Dermis blood vessel endothelial cell (primary cell): ENCODE measurements at regions not wholly inside any gene's neighbourhood (a gene's known extent, or its start where the extent isn't known, plus 50 kb on each side); places are given as distances from the start of the nearest gene placed in this dataset.

ENCODE experiments used
- DNase-seq: peaks from one replicate; pipeline ENCODE4 v3.0.0; 2010

- no peak for DNase-seq
These were observed 223.7 kb upstream of the HABP2 start for GRCh38 chr10:113329121-113329596.

GRCh38 chr10:113331961-113332360, 220.9 kb upstream of the HABP2 start:
- no peak for DNase-seq

GRCh38 chr10:113333313-113333712, 219.5 kb upstream of the HABP2 start:
- no peak for DNase-seq

GRCh38 chr10:113335592-113335991, 217.3 kb upstream of the HABP2 start:
- DNase-seq, result peak; percentile 54

- no peak for DNase-seq
These were observed 216.2 kb upstream of the HABP2 start for GRCh38 chr10:113336549-113337130.

- no peak for DNase-seq
These were observed 215.7 kb upstream of the HABP2 start for GRCh38 chr10:113337142-113337541.

- no peak for DNase-seq
These were observed 213.7 kb upstream of the HABP2 start for GRCh38 chr10:113339121-113339520.

GRCh38 chr10:113340282-113340681, 212.6 kb upstream of the HABP2 start:
- no peak for DNase-seq

GRCh38 chr10:113341138-113341537, 211.7 kb upstream of the HABP2 start:
- DNase-seq, result no peak

DNA sequence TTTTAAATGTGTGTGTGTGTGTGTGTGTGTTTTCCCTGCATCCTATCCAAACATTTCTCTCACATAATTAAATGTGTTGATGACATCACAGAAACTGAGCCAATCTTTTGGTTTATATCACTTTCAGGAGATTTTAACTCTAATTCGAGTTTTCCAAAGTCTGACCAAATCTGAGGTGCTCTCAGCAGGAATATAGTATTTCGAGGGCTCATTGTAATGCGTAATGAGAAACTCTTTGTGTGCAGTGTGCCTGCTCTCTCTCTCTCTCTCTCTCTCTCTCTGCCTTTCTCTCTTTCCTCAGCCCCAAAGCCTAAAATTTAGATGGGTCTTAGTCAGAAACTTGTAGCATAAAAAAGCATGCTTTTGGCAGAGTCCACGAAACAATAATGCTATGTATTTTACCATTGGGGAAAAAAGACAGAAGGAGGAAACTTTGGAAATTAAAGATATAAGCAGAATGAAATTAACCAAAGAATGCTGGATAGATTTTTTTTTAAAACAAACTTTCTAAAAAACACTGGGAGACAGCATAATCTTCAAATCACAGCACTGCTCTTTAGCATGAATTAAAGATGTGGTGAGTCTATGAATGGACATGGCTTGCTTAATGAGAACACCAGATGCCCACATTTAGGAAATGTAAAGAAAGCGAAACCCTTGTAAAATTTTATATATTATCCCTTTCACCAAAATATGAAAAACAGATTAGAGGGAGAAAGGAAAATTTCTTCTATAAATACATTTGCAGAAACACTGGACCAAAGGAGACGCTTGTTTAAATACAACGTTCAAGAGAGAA, 206.8 kb upstream of the HABP2 start:
- DNase-seq, result no peak

GRCh38 chr10:113347508-113347907, 205.3 kb upstream of the HABP2 start:
- DNase-seq, result no peak

DNA sequence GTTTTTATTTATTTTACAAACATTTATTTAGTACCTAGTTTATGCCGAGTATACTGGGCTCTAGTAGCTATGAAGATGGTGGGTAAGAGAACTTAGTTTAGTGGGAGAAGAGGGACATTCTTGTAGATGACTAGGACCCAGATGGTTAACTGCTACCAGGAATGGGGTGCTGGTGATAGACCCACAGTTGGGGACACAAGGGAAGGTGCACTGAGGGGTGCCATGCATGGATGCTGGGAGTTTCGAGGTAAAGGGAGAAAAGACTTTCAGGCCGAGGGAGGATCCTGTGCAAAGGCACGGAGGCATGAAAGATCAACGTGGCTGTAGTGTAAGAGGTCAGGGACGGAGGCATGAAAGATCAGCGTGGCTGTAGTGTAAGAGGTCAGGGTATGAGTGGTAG, 204.2 kb upstream of the HABP2 start:
- no peak for DNase-seq

GRCh38 chr10:113350311-113351040, 202.4 kb upstream of the HABP2 start:
- DNase-seq, result no peak

DNA sequence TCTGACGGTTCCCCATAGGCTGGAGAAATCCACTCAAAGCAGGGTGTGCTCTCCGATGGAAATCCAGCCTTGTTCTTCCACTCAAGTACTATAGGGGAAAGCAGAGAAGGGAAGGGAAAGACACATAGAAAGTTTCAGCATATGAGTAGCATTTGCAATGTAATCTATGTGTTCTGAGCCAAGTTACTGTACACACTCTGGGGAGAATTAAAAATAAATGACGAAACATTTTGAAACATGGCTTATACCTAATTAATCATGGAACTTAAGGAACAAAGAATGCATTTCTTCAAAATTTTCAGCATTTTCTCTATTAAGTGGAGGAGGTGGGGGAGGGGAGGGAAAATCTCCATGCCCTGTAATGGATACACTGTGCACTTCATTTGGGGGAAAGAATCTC, 198.1 kb upstream of the HABP2 start:
- DNase-seq, result no peak

DNA sequence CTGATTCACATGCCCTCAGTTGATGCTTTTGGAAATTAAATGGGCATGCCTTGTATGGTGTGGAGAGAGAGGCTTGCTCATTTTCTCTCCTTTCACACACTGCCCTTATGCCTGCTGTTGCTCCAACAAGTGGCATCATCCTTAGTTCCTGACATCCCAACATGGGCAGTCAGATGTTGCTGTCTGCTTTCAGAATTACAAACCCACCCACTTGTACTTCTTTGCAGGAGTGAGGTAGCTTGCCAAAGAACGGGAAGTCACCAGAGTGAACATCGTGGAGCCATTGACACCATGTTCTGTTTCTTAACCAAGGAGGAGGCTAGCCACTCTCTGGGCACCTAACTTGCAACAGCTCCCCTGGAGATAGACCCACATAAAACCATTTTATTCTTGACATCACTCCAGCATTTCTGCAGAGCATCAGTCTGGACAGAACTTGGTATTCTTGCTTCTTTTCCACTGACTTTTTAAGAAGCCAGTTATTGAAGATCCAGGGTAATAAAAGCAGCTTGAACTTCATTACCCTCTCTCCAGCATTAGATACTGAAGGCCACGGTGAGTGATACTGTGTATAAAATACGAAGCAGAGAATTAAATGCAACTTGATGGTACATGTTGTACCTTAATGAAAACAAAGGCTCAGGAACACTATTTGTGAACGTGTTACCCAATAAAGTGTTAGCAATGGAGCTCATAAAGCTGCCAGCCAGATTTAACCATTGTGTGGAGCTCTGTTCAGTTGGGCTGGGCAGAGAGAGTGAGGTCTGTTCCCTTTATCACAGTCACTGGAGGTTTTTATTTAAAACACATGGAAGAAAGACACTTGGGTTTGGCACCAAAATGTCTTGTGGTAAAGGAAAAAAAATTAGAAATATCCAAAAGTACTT, 195.8 kb upstream of the HABP2 start:
- no peak for DNase-seq

DNA sequence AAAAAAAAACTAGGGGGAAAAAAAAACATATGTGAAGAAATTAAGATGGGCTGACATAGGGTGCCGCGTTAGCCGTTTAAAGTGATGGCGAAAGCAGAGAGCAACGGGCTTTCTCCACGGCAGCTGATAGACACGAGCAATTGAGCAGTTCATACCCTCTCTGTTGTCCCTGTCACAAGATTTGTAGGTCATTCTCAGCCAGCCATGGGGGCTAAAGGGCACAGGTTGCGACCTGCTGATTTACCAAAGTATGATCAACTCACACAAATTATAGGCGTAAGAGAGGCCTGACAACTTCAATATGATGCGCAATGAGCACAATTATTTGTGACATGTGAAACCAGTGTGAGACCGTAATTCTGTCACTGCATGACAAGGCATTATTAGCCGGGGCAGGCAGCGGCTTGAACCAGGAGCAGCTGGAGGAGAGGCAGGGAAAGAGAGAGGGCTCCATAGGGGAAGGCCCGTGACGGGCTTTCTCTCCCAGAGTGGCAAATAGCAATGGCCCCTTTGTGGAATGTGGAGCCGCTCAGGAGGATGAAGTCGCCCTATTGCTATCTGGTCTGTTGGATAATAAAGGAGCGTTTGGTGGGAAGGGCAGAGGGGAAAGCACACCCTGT, 195.1 kb upstream of the HABP2 start:
- DNase-seq, result no peak

GRCh38 chr10:113359655-113360054, 193.2 kb upstream of the HABP2 start:
- DNase-seq, result no peak

- no peak for DNase-seq
These were observed 192.0 kb upstream of the HABP2 start for GRCh38 chr10:113360870-113361269.

- DNase-seq, result no peak
These were observed 190.2 kb upstream of the HABP2 start for GRCh38 chr10:113362645-113363091.

DNA sequence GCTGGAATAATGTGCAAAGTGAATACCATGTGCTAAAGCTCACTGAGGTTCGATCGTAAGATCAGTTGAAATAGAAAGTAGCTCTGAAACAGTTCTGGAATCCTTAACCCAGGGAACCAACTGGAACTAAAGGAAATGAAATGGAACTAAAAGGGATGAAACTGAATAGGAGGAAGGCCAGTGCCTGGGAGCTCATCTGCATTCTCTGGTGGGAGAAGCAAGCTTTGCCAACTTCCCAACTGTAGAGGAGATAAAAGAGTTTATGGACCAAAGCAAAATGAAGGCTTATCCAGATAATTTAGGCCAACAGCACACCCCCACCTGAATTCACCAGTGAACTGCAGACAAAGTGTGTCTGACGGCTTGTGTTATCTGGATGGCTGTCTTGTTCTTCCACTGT, 188.6 kb upstream of the HABP2 start:
- DNase-seq, result no peak

DNA sequence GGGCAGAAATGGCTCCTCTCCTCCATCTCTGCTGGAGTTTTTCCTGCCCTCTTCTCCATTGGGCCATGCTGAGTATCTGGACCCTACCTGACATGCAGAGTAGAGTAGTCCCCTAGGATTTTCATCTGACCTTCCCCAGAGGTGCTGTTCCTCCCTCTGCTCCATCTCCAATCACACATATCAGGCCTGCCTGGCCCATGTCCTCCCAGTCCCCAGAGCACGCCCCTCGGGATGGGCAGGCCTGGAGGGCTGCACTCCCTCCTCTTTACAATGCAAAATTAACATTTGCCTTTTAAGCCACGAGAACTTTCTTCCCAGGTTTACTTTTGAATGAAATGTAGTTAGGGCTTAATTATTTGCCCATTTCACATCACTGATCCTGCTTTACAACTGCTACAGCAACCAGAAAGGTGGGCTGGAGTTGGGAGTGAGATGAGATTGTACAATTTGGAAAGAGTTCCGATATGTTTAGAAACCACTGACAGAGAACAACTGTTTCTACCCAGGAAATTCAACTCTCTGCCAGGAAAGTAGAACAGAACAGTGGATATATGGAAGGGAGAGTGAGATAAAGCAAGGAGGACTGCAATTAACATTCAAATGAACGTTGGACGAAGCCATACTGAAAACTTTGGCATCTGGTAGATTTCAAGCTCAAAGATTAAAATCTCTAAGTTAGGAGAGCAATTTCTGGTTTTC, 184.0 kb upstream of the HABP2 start:
- no peak for DNase-seq

GRCh38 chr10:113369365-113369694, 183.5 kb upstream of the HABP2 start:
- DNase-seq, result no peak
